NCI-H226 (cell line): ENCODE measurements at regions not wholly inside any gene's neighbourhood (a gene's known extent, or its start where the extent isn't known, plus 50 kb on each side); places are given as distances from the start of the nearest gene placed in this dataset.

Experiments used
- DNase-seq: peaks from one replicate; pipeline ENCODE4 v3.0.0-alpha.2; 2015

DNA sequence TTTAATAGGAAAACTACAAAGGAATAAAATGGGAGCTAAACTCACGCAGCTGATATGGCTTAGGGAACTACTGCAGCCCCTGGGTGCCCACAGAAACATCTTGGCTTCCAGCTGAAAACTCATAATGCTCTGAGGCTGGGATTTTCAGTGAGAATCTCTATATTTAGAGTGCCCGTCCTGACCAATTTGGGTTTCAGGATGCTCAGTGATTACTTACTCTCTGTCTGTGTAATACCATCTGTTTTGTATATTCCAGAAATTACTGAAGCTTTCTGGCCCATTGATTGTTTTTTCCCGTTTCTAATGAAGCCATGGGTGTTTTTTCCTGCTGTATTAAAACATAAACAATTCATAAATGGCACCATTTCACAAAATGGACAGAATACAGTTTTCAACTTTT is 50.6 kb upstream of the ZNF385D start:
- DNase-seq = no peak

DNA sequence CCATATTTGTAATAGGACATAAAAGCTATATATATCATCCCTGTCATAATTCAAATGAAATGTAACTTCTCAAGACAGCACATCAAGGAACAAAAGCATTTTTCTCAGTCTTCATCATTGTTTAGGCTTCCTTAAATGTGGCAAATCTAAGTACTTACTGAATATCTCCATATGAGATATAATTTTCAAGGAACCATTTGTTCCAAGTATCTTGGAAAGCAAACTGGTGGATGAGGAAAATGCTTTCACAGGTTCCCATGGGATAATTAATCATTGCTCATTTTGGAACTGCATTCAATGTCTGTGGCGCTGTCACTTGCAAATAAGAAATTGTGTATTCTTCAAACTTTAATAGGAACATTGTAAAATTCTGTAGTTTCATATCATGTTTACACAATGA is 52.6 kb upstream of the ZNF385D start:
- DNase-seq = no peak

DNA sequence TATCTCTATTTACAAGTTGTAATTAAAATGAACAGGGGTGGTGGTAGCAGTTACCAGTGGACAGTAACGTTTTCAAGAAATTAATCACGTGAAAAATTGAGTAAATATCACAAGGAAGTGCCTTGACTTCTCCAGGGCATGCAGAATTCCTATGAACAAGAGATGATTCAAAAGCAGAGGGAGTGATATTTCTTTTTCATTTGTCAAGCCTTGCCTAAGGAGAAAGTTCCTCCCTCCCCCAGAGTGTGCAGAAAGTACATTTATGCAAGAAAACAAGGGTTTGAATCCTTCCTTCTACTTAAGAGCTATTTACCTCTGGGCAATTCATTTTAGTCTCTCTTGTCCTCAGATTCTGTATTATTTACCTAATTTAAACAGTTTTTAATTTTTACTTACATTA is 53.3 kb upstream of the ZNF385D start:
- no peak for DNase-seq

DNA sequence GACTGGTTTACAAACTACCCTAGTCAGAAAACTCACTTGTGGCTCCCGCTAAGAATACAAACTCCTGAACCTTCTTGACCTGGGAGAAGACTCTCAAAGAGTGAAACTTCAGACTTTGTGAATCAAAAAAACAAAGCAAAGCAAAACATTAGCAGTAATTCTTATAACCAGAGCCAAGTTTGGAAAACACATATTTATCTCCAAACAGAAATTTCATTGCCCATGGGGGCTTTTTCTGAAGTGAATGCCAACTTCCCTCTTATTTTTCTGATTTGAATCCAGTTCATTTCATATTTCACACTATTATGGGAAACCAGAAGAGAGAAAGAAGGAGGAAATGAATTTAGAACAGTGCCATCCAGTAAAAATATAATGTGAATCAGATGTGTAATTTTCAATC is 55.7 kb upstream of the ZNF385D start:
- no peak for DNase-seq

DNA sequence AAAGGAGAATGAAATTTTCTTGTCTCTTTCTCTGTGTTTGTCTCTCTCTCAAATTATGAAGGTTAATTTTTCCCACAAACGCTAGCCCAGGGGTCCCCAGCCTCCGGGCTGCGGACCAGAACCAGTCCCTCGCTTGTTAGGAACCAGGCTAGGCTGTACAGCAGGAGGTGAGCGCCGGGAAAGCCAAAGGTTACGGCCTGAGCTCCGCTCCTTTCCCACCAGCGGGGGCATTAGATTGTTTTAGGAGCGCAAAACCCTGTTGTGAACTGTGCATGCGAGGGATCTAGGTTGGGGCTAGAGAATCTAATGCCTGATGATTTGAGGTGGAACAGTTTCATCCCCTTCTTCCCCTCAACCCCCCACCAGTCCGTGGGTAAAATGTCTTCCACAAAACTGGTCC is 74.7 kb upstream of the ZNF385D start:
- no peak for DNase-seq

DNA sequence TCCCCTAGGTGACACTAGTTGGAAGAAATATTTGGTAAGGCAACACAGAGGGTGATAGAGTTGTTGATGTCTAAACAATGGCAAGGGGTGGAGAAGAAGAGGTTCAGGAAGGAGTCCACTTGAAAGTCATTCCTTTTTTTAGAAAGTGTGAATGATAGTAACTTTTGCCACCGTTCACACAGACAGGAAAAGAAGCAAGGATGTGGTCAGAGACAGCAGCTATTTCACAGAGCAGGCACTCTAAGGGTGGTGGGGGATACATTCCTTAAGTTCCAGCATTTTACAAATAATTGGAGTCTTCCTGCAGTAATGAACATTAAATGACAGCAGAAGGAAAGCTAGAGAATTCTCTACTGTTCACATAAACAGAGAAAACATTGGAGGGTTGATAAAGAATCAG is 75.4 kb upstream of the ZNF385D start:
- DNase-seq = peak; percentile 19

DNA sequence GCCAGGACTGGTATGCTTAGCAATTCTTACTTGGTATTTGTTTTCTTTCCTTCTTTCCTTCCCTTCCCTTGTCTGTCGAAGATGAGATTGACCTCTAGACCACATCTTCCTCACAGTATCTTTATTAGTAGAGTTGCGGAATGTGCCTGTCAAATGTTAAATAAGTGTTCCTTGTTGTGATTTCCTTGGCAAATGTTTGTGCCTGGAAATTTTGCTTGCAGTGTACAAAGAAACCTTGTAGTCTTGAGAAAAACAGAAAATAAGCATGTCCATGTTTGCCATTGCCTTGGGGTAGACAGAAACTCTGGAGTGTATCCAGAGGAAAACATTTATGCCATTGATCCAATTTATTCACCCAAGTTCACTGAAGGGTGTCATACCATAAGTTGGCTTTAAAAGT is 79.5 kb upstream of the ZNF385D start:
- DNase-seq = no peak

DNA sequence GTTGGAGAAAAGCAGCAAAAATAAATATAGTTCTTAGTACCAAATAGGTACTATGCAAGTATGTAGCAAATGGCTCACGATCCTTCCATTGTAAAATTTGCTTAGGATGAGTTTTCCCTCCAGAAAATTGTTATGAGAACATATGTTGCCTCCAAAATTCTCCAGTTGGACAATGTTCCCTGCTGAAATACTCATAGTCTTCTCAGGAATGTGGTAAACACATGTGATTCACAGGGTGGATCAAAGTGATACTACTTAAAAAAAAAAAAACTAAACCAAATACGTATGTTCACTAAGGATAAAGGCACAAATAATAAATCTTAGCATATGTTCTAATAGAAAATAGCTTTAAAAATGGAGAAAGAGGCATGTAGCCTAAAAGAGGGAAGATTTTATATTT is 84.3 kb upstream of the ZNF385D start:
- no peak for DNase-seq

DNA sequence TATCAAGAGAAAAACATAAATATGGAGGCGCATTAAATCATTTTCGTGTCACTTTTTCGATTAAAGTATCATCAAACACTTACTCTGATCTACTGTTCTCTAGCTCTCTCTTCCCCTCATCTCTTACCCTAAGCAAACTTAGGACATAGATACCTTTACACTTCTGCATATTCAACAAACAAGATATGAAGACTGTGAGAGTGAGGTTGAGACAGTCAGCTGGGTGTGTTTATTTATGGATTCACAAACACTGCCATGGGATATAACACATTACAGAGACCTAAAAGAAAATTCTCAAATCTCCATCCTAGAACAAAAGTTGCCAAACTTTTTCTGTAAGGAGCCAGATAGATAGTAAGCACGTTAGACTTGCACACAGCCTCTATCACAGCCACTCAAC is 85.2 kb upstream of the ZNF385D start:
- no peak for DNase-seq

DNA sequence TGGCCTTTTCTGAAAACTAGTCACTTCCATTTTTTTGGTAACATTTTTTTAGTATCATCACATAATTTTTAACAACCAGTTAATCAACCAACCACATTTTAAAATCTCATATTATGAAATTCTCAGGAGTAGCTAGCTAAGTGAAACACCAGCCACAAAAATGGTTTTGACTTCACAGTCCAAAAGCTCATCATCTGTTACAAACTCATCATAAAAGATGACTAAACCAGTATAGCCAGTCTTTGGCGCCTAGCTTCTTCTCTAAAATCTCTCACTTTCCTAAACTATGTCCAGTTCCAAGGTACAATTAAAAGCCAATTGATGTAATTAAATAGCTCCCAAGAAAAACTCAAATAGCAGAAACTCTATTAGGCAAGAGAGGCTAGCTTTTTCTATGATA is 88.2 kb upstream of the ZNF385D start:
- no peak for DNase-seq

DNA sequence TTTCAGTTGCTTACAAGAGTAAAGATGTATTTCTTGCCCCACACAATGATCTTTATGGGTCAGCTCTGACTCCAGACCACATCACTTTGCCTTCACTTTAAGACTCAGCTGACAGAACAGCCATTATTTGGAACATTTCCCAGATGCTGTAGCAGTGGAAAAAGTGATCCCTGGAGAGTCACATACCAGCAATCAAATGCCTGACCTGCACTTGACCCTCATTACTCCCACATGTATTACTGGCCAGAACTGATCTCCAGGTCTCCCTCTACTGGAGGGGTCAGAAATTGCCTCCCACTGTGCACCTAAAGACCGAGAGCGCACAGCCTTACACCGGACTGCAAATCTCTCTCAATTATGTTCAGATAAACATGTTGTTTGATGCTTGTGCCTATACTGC is 88.6 kb upstream of the ZNF385D start:
- peak; percentile 78 for DNase-seq

DNA sequence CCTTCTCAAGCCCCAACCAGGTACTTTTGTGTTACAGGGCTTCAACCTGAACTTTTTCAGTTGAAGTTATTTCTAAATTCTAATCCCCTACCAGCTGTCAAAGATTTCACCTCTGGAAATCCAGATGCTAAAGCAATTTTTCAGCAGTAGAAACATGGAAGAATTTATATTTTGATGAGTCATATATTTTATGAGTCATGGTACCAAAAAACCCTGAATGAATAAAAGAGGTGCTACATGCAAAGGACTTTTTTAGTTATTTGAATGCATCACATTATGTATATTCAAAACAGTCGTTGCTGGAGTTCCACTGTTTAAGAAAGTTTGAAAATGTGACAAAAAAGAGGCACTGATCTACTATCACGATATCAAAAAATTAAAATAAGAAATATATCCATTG is 96.0 kb upstream of the ZNF385D start:
- DNase-seq = no peak

DNA sequence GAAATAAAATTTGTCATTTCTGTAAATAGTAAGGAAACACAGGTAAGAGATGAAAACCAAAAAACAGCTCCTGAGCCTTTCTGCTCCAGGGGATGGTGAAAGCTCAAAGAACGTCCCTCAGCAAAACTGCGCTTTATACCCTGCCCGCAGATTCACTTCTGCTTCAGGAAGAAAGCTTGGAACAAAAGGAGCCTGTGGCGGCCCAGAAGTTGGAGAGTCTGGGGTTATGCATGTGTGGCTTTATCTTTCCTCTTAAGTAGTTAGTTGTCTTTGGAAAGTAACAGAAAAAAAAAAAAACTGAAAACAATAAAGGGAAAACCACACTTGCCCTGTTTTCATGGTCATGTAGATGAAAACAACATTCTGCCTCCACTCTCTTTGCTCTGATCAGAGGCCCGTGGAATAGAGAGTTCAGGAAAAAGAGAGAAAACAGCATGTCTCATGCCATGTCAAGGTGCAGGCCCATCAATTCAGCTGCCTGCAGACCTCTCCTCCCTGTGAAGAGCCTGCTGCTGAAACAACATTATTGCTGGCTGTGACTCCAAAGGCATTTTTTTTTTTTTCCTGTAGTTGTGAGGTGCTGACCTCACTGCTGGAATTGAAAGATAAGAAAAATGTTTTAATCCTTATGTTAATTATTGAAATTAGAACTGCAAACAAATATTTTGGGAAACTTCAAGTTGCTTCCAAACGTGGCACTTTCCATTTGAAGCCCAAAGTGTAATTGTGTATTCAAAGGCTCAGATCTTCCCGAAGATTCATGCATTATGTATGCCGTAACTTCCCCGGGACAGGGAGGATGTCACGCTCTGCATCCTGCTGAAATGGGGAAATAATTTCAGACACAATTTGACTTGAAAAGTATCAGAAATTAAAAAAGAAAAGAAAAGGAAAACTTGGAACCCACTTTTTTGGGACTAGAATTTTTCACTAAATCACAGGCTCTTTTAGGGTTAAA is 108.4 kb upstream of the ZNF385D start:
- no peak for DNase-seq

DNA sequence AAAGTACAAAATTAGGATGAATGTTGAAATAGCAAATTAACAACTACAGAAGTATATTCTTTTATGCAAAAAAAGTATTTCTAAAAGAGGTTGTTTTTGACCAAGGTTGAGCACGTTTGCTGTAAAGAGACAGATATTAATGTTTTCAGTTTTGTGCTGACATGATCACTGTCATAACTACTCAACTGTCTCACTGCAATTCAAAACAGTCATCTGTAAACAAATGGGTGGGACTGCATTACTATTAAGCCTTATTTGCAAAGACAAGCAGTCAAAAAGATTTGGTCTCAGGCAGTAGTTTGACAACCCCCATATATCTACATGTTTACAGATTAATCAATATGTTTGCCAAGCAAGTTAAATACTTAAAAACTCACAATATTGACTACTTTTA is 109.1 kb upstream of the ZNF385D start:
- no peak for DNase-seq

DNA sequence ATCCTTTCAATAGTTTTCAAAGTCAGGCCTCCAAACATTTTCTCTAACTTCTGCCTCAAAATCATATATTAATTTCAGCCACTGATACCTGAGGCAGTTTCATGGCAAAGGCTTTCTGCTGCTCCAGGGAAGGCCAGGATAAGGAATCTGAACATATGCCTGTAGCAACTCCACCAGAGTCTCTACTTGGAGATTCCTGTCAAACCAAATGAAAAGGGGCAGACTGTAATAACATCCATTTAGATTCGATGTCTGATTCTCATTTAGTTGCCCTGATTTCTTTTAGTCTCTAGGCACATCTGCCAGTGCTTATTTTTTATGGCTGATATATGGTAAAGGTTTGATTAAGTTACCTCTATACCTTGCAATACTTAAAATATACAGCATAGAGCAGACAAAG is 109.6 kb upstream of the ZNF385D start:
- DNase-seq = no peak

DNA sequence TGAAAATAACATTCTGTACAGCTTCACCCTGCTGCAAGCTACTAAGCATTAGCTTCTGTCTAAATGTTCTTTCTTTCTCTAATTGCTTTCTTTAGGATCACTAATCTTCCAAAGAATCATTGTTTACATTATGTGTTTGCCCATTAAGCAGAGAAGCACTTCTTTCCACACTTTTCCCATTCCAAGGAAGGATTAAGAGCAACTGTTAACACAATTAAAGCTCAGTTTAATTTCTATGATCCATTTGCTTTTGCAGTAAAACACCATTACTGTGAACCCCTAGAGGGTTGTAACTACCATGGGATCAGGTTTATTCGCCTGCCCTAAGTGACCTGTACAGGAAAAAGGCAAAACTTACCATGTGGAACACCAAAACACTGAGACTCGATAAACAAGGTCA is 125.8 kb upstream of the ZNF385D start:
- no peak for DNase-seq

DNA sequence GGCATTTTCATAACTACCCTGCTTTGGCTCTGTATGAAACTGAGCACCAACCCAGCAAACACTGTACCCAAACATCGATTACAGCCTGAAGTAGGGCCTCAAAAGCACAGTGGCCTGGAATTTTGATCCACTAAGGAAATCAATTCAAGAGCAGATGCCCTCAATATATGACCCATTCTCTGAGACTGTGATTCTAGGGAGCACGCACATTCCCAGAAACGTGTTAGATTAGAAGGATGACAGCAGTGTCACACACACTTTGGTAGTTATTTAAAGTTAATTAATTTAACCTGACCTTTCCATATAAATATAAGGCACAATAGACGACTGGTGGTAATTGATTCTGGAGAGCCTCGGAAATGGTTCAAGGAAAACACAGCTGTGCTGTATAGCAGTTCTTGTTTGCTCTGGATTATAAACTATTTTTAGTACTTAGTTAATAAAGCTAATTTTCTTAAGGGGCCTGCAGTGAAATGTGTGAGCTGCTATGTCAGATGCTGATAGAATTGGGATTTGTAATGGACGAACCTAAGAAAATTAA is 126.3 kb upstream of the ZNF385D start:
- DNase-seq = no peak

DNA sequence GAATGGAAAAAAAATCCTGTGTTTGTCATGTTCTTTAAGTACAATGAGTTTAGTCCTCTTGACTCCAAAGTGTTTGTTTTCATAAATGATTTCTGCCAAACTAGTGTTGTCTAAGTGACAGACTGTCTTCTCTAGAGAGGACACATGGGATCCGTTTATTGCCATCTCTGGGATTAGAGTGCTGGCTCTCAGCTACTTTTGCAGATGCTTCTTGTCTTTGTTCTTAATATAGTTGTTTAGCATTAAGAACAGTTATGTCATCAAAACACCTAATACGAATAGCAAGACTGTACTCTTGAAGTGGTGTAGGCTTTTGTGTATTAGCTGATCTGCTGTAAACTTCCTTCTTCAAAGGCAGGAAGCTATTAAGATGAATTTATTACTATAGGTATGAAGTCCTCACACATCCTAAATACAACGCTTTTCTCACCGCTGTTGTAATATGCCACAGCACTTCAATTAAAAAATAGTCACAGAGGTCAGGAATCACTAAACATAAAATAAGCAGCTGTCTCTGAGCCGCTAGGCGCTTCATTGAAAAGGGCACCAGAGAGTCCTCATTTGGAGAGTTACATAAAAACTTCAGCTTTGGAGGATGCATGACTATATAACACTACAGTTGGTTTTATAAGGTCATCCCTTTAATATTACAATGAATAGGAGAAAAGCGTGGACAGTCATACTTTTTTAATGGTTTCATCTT is 128.3 kb upstream of the ZNF385D start:
- DNase-seq = no peak

DNA sequence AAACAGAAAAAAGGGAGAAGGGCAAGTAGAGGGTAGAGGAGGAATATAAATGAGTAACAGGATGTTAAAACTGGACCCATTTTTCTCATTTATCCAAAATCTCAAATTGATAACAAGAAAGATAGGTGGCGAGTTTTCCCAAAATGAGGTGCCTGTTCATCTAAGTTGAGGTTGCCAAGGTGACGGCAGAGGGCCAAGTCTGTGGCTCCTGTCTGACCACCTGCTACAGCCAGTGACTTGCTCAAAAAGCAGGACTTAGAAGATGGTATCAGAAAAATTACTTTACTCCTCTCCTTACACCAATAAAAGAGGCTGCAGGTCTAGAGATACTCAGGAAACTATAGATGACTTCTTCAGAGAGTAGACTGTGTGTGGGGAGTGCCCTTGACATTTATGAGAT is 137.6 kb upstream of the ZNF385D start:
- DNase-seq = no peak

DNA sequence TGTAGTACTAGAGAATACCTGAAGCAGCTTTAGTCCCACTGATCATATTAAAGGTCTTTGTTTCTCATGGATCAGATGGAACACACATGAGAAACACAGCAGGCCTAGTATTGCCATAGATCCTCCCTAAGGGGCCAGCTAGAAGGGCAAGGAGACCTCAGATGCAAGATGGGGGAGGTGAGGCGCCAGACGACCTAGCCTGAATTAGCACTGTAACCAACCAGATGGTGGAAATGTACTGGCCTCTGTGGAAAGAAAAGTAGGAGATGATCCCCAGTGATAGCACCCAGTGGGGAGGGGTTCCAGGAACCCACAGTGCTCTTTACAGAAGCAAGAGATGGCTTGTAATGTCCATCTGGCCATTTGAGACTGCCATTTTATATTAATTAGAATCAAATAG is 138.2 kb upstream of the ZNF385D start:
- DNase-seq = no peak

DNA sequence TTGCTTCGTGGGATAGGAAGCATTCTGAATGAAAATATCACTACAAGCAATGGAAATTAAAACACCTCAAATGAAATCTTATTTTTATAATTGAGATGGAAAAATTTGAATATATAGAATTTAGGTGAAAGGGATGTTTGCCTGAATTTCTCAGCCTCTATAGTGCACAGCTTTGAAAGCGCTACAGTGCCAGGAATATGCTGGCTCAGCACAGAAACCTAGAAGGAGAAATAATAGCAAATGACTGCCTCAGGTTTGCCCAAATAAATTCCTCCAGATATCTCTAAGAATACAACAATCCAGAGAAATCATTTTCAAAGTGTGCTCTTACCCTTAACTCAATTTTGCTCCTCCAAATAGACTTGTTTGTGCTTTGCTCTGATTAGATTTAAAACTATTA is 141.1 kb upstream of the ZNF385D start:
- DNase-seq = no peak

DNA sequence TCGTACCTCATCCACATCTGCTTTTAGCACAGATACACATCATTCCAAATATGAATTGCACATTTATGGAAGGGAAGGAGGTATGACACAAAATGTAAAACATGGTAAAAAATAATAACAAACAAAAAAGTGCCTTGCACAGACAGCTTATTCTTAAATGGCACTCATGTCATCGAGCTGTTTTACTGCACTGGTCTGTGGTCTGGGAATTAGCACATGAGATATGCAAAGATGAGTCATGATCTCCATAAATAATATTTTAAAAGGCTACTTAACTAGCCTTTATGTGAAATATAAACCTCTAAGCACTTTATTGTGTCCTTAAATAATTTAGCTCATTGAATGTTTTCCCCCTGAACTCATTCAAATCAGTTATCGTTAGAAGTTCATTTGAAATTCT is 142.2 kb upstream of the ZNF385D start:
- DNase-seq = no peak

DNA sequence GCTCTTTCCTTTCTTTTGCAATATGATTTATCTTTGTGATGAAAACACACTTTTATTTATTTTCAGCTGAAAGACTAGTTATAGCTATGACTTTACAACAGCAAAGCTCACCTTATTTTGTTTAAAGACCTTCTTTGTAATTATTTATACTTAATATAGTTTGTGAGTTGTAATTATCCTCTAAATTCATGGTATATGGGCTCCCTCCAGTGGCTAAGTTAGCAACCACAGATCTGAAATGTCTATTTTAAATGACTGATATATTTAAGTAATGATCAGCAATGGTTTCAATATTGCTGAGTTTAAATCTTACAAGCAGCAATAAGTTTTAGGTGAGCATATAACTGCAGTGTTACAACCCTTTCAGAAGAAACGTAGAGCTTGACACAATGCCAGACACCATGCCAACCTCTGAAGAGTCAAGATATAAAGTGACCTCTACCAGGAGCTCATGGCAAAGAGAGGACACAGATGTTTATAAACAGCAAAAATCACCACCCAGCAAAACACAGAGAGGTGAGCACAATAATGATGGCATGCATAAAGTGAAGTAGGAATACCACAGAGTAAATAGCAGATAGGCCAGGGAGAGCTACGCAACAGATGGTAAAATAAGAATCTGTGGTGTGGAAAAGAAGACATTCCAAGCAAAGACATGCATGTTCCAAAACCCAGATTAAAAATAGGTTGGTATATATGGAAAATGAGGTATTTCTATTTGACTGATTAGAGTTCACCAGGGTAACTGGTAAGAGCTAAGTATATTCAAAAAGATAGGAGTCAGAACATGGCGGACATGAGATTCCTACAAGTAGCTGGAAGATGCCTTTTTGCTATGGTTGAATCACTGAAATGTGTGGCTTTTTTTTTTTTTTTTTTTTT is 143.7 kb upstream of the ZNF385D start:
- no peak for DNase-seq
